Astrocyte of the spinal cord (primary cell): ENCODE measurements at regions not wholly inside any gene's neighbourhood (a gene's known extent, or its start where the extent isn't known, plus 50 kb on each side); places are given as distances from the start of the nearest gene placed in this dataset.
A peak's percentile ranks its signal among the peaks of the same experiment; 100 is the strongest.

Experiments used
- DNase-seq: peaks from one replicate; pipeline ENCODE4 v3.0.0; 2011; ENCODE audit warnings: low read depth, low spot score
- H3K4me3 ChIP-seq: 2 replicates; pipeline ENCODE4 v1.5.1; 2011; ENCODE audit warnings: low read depth, mild to moderate bottlenecking, low read length, moderate library complexity
- in situ Hi-C: cut with HindIII; loops from 2 replicates; pipeline ENCODE4 v1.10.0; 2017; ENCODE audit warnings: low sequenced_read_pairs
- TF ChIP-seq, protein P1 (sequence below): IDR thresholded peaks from 2 replicates; pipeline ENCODE4 v1.5.1; 2012; ENCODE audit warnings: low read depth, mild to moderate bottlenecking, low read length, inconsistent platforms

DNA sequence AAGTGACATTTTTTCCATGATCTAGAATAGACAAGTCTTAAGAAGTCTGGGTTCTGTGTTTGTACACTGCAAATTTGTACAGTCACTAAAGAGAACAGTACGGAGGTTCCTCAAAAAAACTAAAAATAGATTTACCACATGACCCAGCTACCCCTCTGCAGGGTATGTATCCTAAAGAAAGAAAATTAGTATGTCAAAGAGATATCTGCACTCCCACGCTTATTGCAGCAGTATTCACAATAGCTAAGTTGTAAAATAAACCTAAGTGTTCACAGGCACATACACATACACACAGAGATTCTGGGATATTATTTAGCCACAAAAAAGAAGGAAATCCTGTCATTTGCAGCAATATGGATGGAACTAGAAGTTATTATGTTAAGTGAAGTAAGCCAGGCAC is 120.4 kb downstream of the ZIC1 start:
- DNase-seq, result no peak
- in situ Hi-C loops, result no loop called here

GRCh38 chr3:147538034-147538433 is 128.9 kb downstream of the ZIC1 start:
- in situ Hi-C loops, result no loop called here
- TF ChIP-seq, protein P1, sequence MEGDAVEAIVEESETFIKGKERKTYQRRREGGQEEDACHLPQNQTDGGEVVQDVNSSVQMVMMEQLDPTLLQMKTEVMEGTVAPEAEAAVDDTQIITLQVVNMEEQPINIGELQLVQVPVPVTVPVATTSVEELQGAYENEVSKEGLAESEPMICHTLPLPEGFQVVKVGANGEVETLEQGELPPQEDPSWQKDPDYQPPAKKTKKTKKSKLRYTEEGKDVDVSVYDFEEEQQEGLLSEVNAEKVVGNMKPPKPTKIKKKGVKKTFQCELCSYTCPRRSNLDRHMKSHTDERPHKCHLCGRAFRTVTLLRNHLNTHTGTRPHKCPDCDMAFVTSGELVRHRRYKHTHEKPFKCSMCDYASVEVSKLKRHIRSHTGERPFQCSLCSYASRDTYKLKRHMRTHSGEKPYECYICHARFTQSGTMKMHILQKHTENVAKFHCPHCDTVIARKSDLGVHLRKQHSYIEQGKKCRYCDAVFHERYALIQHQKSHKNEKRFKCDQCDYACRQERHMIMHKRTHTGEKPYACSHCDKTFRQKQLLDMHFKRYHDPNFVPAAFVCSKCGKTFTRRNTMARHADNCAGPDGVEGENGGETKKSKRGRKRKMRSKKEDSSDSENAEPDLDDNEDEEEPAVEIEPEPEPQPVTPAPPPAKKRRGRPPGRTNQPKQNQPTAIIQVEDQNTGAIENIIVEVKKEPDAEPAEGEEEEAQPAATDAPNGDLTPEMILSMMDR, result no peak
- no peak for DNase-seq
- no peak overlapping the region for H3K4me3 ChIP-seq

More for the DNA sequence above, 120.4 kb downstream of the ZIC1 start:
- no peak overlapping the region for H3K4me3 ChIP-seq
- TF ChIP-seq, protein P1, result no peak

GRCh38 chr3:147540921-147541320 is 131.8 kb downstream of the ZIC1 start:
- H3K4me3 ChIP-seq, result no peak overlapping the region
- in situ Hi-C loops, result no loop called here
- TF ChIP-seq, protein P1, result no peak
- DNase-seq, result no peak

- no peak for DNase-seq
- no peak overlapping the region for H3K4me3 ChIP-seq
- in situ Hi-C loops, result no loop called here
- TF ChIP-seq, protein P1, result no peak
These were observed 135.1 kb downstream of the ZIC1 start for GRCh38 chr3:147544290-147544689.

DNA sequence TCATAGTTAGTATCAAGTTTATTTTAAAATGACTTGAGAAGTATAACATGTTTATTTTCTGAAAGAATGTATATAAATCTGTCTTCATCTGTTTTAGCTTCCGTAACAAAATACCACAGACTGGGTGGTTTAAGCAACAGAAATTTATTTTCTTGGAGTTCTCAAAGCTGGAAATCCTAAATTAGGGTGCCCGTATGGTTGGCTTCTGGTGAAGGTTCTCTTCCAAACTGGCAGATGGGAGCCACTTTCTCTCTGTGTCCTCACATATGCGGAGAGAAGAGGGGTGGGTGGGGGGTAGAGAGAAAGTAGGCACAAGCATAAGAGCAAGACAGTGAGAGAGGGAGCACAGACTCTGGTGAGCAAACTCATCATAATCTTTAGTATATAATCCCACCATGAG is 142.3 kb downstream of the ZIC1 start:
- no peak for DNase-seq
- in situ Hi-C loops, result no loop called here
- TF ChIP-seq, protein P1, result no peak
- H3K4me3 ChIP-seq, result no peak overlapping the region

DNA sequence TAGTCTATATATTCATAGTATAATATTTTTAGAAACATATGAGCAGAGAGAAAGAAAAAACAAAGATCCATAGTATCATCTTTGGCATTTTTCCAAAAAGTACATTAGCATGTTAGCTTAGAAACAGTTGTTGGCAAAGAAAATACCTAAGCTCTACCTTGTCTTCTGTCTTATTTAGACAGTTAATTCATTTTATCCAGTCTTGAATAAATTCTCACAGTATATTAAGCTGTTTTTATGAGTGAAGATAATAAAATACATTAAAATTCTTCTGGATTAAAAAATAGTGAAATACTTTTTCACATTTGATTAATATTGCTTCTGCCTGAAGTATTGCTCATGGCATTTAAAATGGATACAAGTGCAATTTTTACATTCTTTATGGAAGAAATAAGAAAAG is 145.2 kb downstream of the ZIC1 start:
- peak; percentile 6 for DNase-seq
- TF ChIP-seq, protein P1, result no peak
- in situ Hi-C loops, result no loop called here
- H3K4me3 ChIP-seq, result no peak overlapping the region

DNA sequence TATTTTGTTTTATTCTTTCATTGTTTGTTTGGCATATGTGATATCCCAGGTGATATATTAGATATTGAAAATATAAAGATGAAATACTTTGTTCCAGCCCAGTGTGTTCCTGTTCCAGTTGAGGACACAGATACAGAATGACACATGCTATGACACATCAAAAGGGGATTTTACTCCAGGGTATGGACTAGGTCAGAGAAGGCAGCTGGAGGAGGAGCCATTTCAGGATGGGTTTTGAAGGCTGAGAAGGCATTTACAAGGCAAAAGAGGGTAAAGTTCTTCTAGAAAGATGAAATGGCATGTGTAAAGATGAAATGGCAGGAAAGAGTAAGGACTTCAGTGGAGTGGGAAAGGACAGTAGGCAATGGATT is 163.8 kb downstream of the ZIC1 start:
- no peak overlapping the region for H3K4me3 ChIP-seq
- DNase-seq, result no peak
- in situ Hi-C loops, result no loop called here
- TF ChIP-seq, protein P1, result no peak
